Umbilical cord (tissue), 1 donor: ENCODE measurements at regions not wholly inside any gene's neighbourhood (a gene's known extent, or its start where the extent isn't known, plus 50 kb on each side); places are given as distances from the start of the nearest gene placed in this dataset.

Source experiments
- DNase-seq: peaks from one replicate; pipeline ENCODE4 v3.0.0-alpha.2; 2015; ENCODE audit warnings: low spot score

- DNase-seq: peak; percentile 37
These were observed 196.0 kb downstream of the MAFB start for GRCh38 chr20:40493071-40493470.

- no peak for DNase-seq
These were observed 197.9 kb downstream of the MAFB start for GRCh38 chr20:40491009-40491590.

DNA sequence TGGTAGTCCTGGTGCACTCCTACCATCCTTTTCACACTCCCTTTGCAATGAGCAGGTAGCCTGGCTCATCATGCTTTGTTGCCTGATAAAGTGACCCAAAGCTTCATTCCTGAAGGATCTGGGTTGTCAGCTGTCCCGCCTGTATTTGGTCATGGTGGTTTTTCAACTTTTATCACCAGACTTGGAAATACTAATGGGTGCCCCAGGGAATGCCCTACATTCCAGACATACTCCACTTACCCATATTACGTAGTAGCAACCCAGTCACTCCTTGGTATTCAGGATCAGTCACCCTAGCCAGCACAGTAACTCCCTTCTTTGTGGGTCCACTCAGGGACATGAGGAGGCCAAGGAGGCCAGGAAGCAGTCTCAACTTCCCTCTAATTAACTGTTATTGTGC is 199.2 kb downstream of the MAFB start:
- no peak for DNase-seq

- no peak for DNase-seq
These were observed 200.6 kb downstream of the MAFB start for GRCh38 chr20:40488401-40488800.

DNA sequence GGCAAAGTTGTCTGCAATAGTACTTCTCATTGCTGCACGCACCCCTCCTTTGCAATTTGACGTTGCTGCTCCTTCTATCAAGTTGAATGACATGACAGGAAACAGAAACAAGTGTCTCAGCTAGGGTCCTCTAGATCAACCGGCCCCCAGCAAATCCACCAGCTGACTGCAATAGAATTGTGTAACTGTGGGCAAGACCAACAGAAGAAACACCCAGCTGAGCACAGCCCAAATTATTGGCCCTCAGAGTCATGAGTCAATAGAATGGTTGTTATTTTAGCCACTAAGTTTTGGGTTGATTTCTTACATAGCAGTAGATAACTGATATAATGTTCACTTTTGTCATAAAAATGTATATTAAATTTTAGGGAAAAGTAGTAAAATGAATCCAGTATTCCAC is 202.7 kb downstream of the MAFB start:
- no peak for DNase-seq

GRCh38 chr20:40481743-40482458 is 207.1 kb downstream of the MAFB start:
- DNase-seq: no peak

GRCh38 chr20:40481337-40481736 is 207.7 kb downstream of the MAFB start:
- DNase-seq: peak; percentile 11

- DNase-seq: no peak
These were observed 211.2 kb downstream of the MAFB start for GRCh38 chr20:40477805-40478204.

DNA sequence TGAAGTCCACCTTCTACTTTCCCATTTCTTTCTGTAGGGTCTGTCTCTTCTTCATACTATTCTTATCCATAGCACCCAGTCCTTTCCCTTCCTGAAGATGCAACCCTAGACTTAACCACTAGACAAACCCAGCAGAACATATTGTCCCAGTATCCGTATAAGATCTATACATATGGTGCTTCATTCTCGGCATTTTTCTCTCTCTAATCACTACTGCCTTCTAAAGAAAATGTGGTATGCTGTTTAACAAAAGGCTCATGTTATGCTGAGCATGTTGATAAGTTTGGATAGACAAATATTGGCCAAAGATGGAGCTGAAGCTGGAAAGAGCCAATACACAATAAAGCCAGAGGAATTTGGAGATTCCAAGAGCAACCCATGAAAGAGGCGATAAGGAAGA is 212.6 kb downstream of the MAFB start:
- DNase-seq: no peak

DNA sequence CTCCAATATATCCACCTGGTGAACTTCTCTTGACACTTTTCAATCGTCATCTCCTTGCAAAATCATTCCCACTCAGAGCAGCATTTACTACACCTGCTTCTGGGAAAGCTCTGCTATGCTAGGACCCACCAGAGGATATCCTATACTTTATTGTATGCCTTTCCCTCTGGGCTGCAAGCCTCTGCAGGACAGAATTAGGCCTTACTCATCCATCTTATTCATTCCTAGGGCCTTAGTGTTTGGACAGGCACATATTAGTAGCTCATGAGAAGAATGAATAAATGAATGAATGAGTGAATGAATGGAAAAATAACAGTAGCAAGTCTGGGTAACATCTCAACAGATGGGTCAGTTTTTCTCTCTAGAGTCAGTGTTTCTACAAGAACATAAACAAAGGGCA is 216.1 kb downstream of the MAFB start:
- DNase-seq: no peak

- peak; percentile 21 for DNase-seq
These were observed 217.8 kb downstream of the MAFB start for GRCh38 chr20:40471261-40471629.

GRCh38 chr20:40470445-40471260 is 218.4 kb downstream of the MAFB start:
- peak; percentile 7 for DNase-seq

DNA sequence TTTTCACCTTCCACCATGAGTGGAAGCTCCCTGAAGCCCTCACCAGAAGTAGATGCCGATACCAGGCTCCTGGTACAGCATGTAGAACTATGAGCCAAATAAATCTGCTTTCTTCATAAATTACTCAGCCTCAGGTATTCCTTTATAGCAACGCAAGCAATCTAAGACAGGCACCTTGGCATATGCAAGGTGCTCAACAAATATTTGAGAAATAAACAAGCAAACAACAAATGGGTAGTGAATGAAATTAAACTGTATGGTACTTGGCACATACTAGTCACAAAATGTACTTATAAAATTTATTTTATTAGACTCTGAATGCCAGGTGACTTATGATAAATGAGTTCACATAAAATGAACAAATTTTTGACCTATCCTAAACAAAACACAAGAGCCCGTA is 220.3 kb downstream of the MAFB start:
- no peak for DNase-seq

DNA sequence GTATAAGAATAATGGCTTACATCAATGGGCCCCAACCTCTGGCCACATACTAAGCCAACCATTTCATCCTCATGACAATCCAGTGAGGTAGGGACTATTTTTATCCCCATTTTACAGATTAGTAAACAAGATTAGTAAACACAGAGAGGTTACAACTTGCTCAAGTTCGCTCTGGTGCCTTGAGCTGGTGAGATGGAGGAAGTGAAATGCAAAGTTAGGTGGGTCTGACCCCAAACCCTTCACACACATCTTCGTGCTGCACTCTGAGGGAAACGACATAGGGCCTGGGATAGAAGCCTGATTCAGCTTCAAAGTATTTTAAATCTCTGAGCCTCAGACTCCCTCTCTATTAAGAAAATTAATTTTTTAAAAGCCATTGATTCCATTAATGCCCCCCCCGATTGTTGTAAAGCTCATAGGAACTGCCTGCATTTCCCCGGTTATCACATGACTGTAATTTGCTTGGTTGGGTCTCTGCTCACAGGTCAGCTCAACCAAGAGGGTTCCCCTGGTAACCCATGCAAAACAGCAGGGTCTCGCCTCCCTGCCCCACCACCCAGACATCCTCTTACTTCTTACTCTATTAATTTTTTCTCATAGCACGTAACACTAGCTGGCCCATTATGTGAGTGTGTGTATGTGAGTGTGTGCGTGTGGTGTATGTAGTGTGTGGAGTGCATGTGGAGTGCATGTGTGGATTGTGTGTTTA is 221.2 kb downstream of the MAFB start:
- DNase-seq: no peak

DNA sequence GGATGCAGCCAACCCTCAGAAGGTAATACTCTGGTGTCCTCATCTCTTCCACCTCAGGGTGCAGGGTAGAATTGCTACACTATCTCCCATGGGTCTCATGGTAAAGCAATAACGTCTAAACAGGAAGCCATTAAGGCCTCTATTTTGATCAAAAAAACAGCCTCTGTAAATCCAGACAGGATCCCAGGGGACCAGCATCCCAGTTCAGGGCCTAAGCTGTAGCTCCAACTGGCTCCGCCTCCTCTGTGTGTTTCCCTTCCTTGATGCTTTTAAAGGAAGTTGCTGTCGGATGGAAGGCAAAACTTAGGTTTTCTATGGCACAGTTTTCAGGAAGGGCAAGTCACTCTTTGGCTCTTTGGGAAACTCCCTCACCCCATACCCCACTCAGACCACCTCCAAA is 222.0 kb downstream of the MAFB start:
- DNase-seq: no peak

GRCh38 chr20:40464731-40465208 is 224.3 kb downstream of the MAFB start:
- no peak for DNase-seq

DNA sequence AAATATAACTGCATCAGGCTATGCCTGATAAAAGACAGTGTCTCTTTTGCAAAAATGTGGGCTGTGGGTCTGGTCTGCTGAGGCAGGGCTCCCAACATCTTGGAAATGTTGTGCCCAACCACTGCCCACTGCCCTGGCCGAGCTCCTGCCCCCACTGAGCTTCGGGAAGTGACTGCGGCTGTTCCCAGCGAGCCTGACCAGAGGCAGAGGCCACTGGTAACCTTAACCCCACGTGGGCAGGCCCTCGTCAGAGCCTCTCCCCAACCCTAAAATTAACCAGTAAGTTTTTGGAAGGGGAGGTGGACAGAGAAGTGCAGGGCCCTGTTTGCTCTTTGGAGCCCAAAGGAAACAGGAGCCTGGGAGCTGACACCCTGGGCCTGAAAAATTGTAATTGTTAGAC is 225.9 kb downstream of the MAFB start:
- DNase-seq: no peak

- no peak for DNase-seq
These were observed 226.5 kb downstream of the MAFB start for GRCh38 chr20:40462566-40462965.

DNA sequence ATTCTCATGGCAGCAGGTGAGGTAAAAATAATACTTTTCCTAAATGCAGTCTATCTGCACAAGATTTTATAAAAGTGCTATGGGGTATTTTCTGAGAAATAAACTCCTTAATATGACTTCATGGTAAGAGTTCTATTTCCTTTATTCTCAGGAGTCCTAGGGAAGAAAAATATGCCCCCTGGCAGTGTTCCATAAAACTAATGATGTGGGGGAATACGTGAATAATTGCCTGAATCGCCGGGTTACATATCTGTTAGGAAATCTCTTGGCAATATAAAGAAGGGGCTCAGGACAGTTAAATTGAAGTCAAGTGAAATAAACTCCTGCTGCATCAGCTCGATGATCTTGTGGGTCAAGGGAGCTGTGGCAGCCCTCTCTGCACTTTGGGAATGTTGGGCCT is 229.7 kb downstream of the MAFB start:
- DNase-seq: no peak

DNA sequence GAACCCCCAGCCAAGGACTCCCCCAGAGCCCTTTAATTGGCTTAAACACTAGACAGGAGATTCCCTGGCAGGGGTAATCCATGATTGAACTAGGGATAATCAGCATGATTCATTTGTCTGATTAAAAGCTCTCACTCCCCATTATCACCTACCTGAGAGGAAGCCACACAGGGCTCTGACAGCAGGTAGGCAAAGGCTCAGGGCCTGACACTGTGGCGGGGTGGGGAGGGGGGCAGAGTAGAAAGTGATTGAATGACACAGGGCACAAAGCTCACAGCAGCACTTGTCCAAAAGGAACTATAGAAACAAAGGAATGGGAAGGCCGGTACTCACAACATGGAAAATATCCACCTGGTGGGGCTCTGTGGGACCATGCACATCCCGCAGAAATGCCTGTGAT is 231.6 kb downstream of the MAFB start:
- no peak for DNase-seq

- no peak for DNase-seq
These were observed 236.3 kb downstream of the MAFB start for GRCh38 chr20:40452758-40453157.

DNA sequence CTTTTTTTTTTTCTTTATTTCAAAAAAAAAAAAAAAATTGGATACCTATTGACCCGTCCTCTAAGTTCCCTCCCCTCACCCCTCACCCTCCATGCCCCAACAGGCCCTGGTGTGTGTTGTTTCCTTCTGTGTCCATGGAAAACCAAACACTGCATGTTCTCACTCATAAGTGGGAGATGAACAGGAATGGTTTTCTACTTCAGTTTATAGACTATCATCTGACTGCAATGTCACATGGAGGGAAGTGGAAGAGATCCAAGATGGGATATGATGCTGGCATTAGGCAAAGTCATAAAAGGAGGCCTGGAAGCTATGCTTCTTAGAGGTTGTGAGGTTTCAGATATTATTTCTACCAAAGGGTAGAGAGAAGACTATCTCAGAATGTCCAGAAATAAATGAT is 237.5 kb downstream of the MAFB start:
- DNase-seq: peak; percentile 61
